GM12872 (cell line): ENCODE measurements at regions not wholly inside any gene's neighbourhood (a gene's known extent, or its start where the extent isn't known, plus 50 kb on each side); places are given as distances from the start of the nearest gene placed in this dataset.

Source experiments
- CTCF ChIP-seq: IDR thresholded peaks from 3 replicates; pipeline ENCODE4 v1.5.1; 2011; ENCODE audit warnings: low read depth, mild to moderate bottlenecking, low read length, moderate library complexity; ENCODE audit not compliant: insufficient read depth

- TF ChIP-seq CTCF: no peak
Observed at GRCh38 chr2:5172923-5173322, 519.3 kb upstream of the SOX11 start.

GRCh38 chr2:5173876-5174535 is 518.2 kb upstream of the SOX11 start:
- TF ChIP-seq CTCF: no peak

- TF ChIP-seq CTCF: no peak
Observed at GRCh38 chr2:5175231-5175630, 517.0 kb upstream of the SOX11 start.

- no peak for TF ChIP-seq CTCF
Observed at GRCh38 chr2:5176764-5177163, 515.4 kb upstream of the SOX11 start.

- TF ChIP-seq CTCF: no peak
Observed at GRCh38 chr2:5183031-5183430, 509.2 kb upstream of the SOX11 start.

GRCh38 chr2:5187283-5187682 is 504.9 kb upstream of the SOX11 start:
- no peak for TF ChIP-seq CTCF

GRCh38 chr2:5188636-5189035 is 503.5 kb upstream of the SOX11 start:
- no peak for TF ChIP-seq CTCF
